ENCODE measurements at regions not wholly inside any gene's neighbourhood (a gene's known extent, or its start where the extent isn't known, plus 50 kb on each side); places are given as distances from the start of the nearest gene placed in this dataset.

GRCh38 chr7:26472971-26473370 is 181.3 kb downstream of the SNX10 start:
- TF ChIP-seq MAX (IDR thresholded peaks at IDR 0.05) = no peak
- Histone ChIP-seq H3K4me1 (ENCODE audit: control insufficient read depth in 1 of 2, insufficient read depth in 2 of 2, low read length in 2 of 2) (no peaks in the 10 kb centered on the region), H3K4me2 (ENCODE audit: low read length) (no peak overlapping the region), H3K27ac (ENCODE audit: low read depth, low read length) (no peak overlapping the region), H3K9me2 (ENCODE audit: insufficient read depth) (no peaks in the 10 kb centered on the region), H2AFZ (ENCODE audit: low read depth, low read length, poor library complexity, severe bottlenecking) (no peak overlapping the region), H3K9ac (ENCODE audit: low read length) (no peak overlapping the region), H3K4me3 (replicated peaks in 1 of 2; ENCODE audit: low read depth in 1 of 2, low read length in 2 of 2) (no peak overlapping the region), H3K27me3 (ENCODE audit: insufficient read depth, low read length) (peaks cover 17% of the 10 kb centered on the region; the same call in 1 of the 2 replicates), H3K79me2 (ENCODE audit: insufficient read depth, low read length) (no peaks in the 10 kb centered on the region), H3K9me3 (ENCODE audit: control insufficient read depth in 1 of 2, insufficient read depth in 1 of 2, low read depth in 1 of 2, low read length in 2 of 2) (no peaks in the 10 kb centered on the region), H4K20me1 (ENCODE audit: insufficient read depth) (no peaks in the 10 kb centered on the region), H3K36me3 (ENCODE audit: control insufficient read depth in 1 of 2, insufficient read depth in 2 of 2, low read length in 2 of 2) (no peaks in the 10 kb centered on the region)
- intact Hi-C loops (cut with micrococcal nuclease) = no loop called here
- RAD21 ChIA-PET (ENCODE audit: low non-redundant PET in 1 of 2, low total read pairs in 2 of 2, uncharacterized antibody in 2 of 2, unreplicated experiment in 2 of 2) = no interaction called here
- CTCF ChIA-PET = no interaction called here
- ATAC-seq (no peak), DNase-seq (ENCODE audit: low read depth, low spot score) (no peak)
- BruUV-seq (replicated peaks) = no TSS peak
- POLR2A ChIA-PET = no interaction called here

- intact Hi-C loops (cut with micrococcal nuclease) = no loop called here
- Histone ChIP-seq H3K27me3 (ENCODE audit: insufficient read depth, low read length) (no peaks in the 10 kb centered on the region), H3K4me2 (ENCODE audit: low read length) (no peak overlapping the region), H4K20me1 (ENCODE audit: insufficient read depth) (no peaks in the 10 kb centered on the region), H3K4me1 (ENCODE audit: control insufficient read depth in 1 of 2, insufficient read depth in 2 of 2, low read length in 2 of 2) (no peaks in the 10 kb centered on the region), H3K9ac (ENCODE audit: low read length) (no peak overlapping the region), H3K9me2 (ENCODE audit: insufficient read depth) (no peaks in the 10 kb centered on the region), H3K79me2 (ENCODE audit: insufficient read depth, low read length) (no peaks in the 10 kb centered on the region), H3K4me3 (replicated peaks in 1 of 2; ENCODE audit: low read depth in 1 of 2, low read length in 2 of 2) (no peak overlapping the region), H3K27ac (ENCODE audit: low read depth, low read length) (no peak overlapping the region), H3K36me3 (ENCODE audit: control insufficient read depth in 1 of 2, insufficient read depth in 2 of 2, low read length in 2 of 2) (no peaks in the 10 kb centered on the region), H2AFZ (ENCODE audit: low read depth, low read length, poor library complexity, severe bottlenecking) (no peak overlapping the region), H3K9me3 (ENCODE audit: control insufficient read depth in 1 of 2, insufficient read depth in 1 of 2, low read depth in 1 of 2, low read length in 2 of 2) (no peaks in the 10 kb centered on the region)
- POLR2A ChIA-PET = no interaction called here
- DNase-seq (ENCODE audit: low read depth, low spot score) = no peak
- no peak for ATAC-seq
- no TSS peak for BruUV-seq (replicated peaks)
- RAD21 ChIA-PET (ENCODE audit: low non-redundant PET in 1 of 2, low total read pairs in 2 of 2, uncharacterized antibody in 2 of 2, unreplicated experiment in 2 of 2) = no interaction called here
- CTCF ChIA-PET = no interaction called here
- TF ChIP-seq MAX (IDR thresholded peaks at IDR 0.05) (no peak), EGR1 (IDR thresholded peaks at IDR 0.05; ENCODE audit: low read depth) (no peak), SP1 (IDR thresholded peaks at IDR 0.05; ENCODE audit: low read depth) (no peak), TCF7L2 (IDR thresholded peaks at IDR 0.05; ENCODE audit: borderline replicate concordance, extremely low read depth, insufficient read depth, insufficient read length) (no peak), FOSL1 (IDR thresholded peaks at IDR 0.05; ENCODE audit: low read depth) (no peak), ZFX (IDR thresholded peaks at IDR 0.05) (no peak), RAD21 (IDR thresholded peaks at IDR 0.05; ENCODE audit: low read depth) (no peak), CBX3 (IDR thresholded peaks at IDR 0.05; ENCODE audit: low read depth) (no peak), SIN3A (IDR thresholded peaks at IDR 0.05; ENCODE audit: low read depth) (no peak), YY1 (IDR thresholded peaks at IDR 0.05; ENCODE audit: extremely low read depth, insufficient replicate concordance, low read depth, low read length) (no peak), EZH2phosphoT487 (IDR thresholded peaks at IDR 0.05; ENCODE audit: borderline replicate concordance) (no peak), CTCF (IDR thresholded peaks at IDR 0.05 in 2 of 3, conservative IDR thresholded peaks at IDR 0.05 in 1 of 3; ENCODE audit: borderline replicate concordance in 1 of 3, insufficient read depth in 1 of 3, low read depth in 2 of 3, low read length in 2 of 3) (no peak), CEBPB (IDR thresholded peaks at IDR 0.05; ENCODE audit: low read depth) (no peak), POLR2AphosphoS5 (IDR thresholded peaks at IDR 0.05; ENCODE audit: low read depth, low read length) (no peak)
These were observed 184.6 kb downstream of the SNX10 start for GRCh38 chr7:26476271-26476670.
